K562 (cell line): ENCODE measurements at regions not wholly inside any gene's neighbourhood (a gene's known extent, or its start where the extent isn't known, plus 50 kb on each side); places are given as distances from the start of the nearest gene placed in this dataset.

Experiments used
- ATAC-seq: fragments of 200-7000 bp; cut with Tn5 transposase; 3 replicates; pipeline ENCODE4 v1.9.1; 2020; ENCODE audit warnings: moderate library complexity
- BruUV-seq: library from RNA; stranded (reverse); fragments of 400-500 nt; replicated peaks from 2 replicates; lab custom pipeline; 2021; lab: Mats Ljungman, UMichigan
- CTCF ChIA-PET: fragments of 300-600 bp; formaldehyde crosslinking; extraction: SDS; loops from one replicate; lab custom pipeline; 2021; ENCODE audit warnings: low intra/inter-chr PET ratio; lab: Yijun Ruan, JAX
- POLR2A ChIA-PET: fragments of 300-600, 350-650 bp; sonication (Branson Sonifier 250); formaldehyde crosslinking; extraction: SDS; loops from one replicate; lab custom pipeline; 2021; ENCODE audit warnings: antibody characterized with exemption, inconsistent platforms; lab: Yijun Ruan, JAX
- DNase-seq, 4 experiments: peaks; one replicate each; pipeline versions ENCODE4 v3.0.0 to v3.0.0-alpha.2; 2011 to 2018; ENCODE audit warnings: low spot score in 3 of 4, mixed read lengths in 3 of 4; ENCODE audit errors: extremely low read depth in 1 of 4
- FAIRE-seq: peaks from 2 replicates; lab custom pipeline; 2011; peaks lifted over from hg19 to GRCh38; lab: Jason Lieb, UNC
- H2AFZ ChIP-seq: 2 replicates; pipeline ENCODE4 v1.6.0; 2011; ENCODE audit warnings: low read depth, low read length, control low read depth, inconsistent platforms
- H3K27ac ChIP-seq: fragments of 200-600 bp; 3 replicates; pipeline ENCODE4 v1.8.0; 2011; ENCODE audit warnings: low read depth, mild to moderate bottlenecking, control low read depth, inconsistent platforms, low read length, moderate library complexity, mixed read lengths; ENCODE audit errors: extremely low read depth
- H3K27me3 ChIP-seq, 2 experiments: fragments of 300-600 bp in 1 of 2; 2 replicates in 1 of 2; 3 replicates in 1 of 2; pipeline versions ENCODE4 v1.6.0 to v1.8.0; 2011; ENCODE audit warnings: inconsistent platforms in 2 of 2, low read length in 2 of 2, mild to moderate bottlenecking in 1 of 2, mixed read lengths in 1 of 2, moderate library complexity in 1 of 2; ENCODE audit not compliant: control insufficient read depth in 2 of 2, insufficient read depth in 2 of 2
- H3K36me3 ChIP-seq: fragments of 300-600 bp; 3 replicates; pipeline ENCODE4 v1.8.0; 2011; ENCODE audit warnings: mild to moderate bottlenecking, low read length, inconsistent platforms; ENCODE audit not compliant: control insufficient read depth, insufficient read depth
- H3K4me1 ChIP-seq, 2 experiments: fragments of 200-600 bp in 1 of 2; replicated peaks in 1 of 2; 2 replicates in 1 of 2; 3 replicates in 1 of 2; pipeline versions ENCODE4 v1.5.1 to v1.8.0; 2011; ENCODE audit warnings: inconsistent platforms in 2 of 2, low read length in 2 of 2, mild to moderate bottlenecking in 1 of 2, mixed read lengths in 1 of 2, moderate library complexity in 1 of 2; ENCODE audit not compliant: control insufficient read depth in 2 of 2, insufficient read depth in 2 of 2
- H3K4me2 ChIP-seq: 2 replicates; pipeline ENCODE4 v1.6.1; 2011; ENCODE audit warnings: low read length, control low read depth, inconsistent platforms, mixed read lengths; ENCODE audit not compliant: insufficient read depth
- H3K4me3 ChIP-seq: fragments of 200-600 bp; sonication (generic), shearing (Covaris generic); 2 replicates; pipeline ENCODE4 v1.5.1; 2016; ENCODE audit warnings: control low read depth, inconsistent platforms
- H3K79me2 ChIP-seq: fragments of 200-600 bp; 3 replicates; pipeline ENCODE4 v1.8.0; 2011; ENCODE audit warnings: low read length, inconsistent platforms; ENCODE audit not compliant: control insufficient read depth, insufficient read depth
- H3K9ac ChIP-seq, 2 experiments: 2 replicates each; pipeline versions ENCODE4 v1.6.0 to v1.6.1; 2011; ENCODE audit warnings: low read depth in 2 of 2, low read length in 2 of 2, control low read depth in 1 of 2, inconsistent platforms in 1 of 2, mild to moderate bottlenecking in 1 of 2, mixed read lengths in 1 of 2; ENCODE audit not compliant: insufficient read depth in 1 of 2
- H3K9me1 ChIP-seq: one replicate; pipeline ENCODE4 v1.6.0; 2011; ENCODE audit warnings: inconsistent platforms, mild to moderate bottlenecking, low read length, moderate library complexity; ENCODE audit not compliant: control insufficient read depth, insufficient read depth
- H3K9me3 ChIP-seq: replicated peaks from 2 replicates; pipeline ENCODE4 v1.5.1; 2011; ENCODE audit warnings: low read depth, low read length, inconsistent platforms; ENCODE audit not compliant: control insufficient read depth, insufficient read depth
- H4K20me1 ChIP-seq: replicated peaks from 2 replicates; pipeline ENCODE4 v1.6.1; 2011; ENCODE audit warnings: low read length, inconsistent platforms, mixed read lengths; ENCODE audit not compliant: control insufficient read depth, insufficient read depth
- ARNT ChIP-seq, 2 experiments: fragments of 450-650 bp; IDR thresholded peaks; 2 replicates each; pipeline ENCODE4 v1.6.1; 2016; ENCODE audit warnings: mild to moderate bottlenecking in 1 of 2
- CCAR2 ChIP-seq: fragments of 200-400 bp; formaldehyde crosslinking; IDR thresholded peaks from 2 replicates; pipeline ENCODE4 v1.6.1; 2017; ENCODE audit warnings: mild to moderate bottlenecking, low read depth, low read length
- E2F1 ChIP-seq: sonication (generic); formaldehyde crosslinking; IDR thresholded peaks from 2 replicates; pipeline ENCODE4 v1.8.1; 2023; ENCODE audit warnings: mild to moderate bottlenecking, missing genetic modification reagents, moderate library complexity
- NUFIP1 ChIP-seq: fragments of 450-650 bp; IDR thresholded peaks from 2 replicates; pipeline ENCODE4 v1.6.1; 2018; ENCODE audit not compliant: partially characterized antibody
- PTRF ChIP-seq: fragments of 450-650 bp; IDR thresholded peaks from 2 replicates; pipeline ENCODE4 v1.6.1; 2016; ENCODE audit warnings: mild to moderate bottlenecking, missing genetic modification characterization, missing compliant biosample characterization
- TBP ChIP-seq: optimal IDR thresholded peaks from 2 replicates; pipeline ENCODE3; 2011; ENCODE audit warnings: low read depth, low read length, improper control_type of control experiment
- USF1 ChIP-seq: sonication (generic); formaldehyde crosslinking; IDR thresholded peaks from 2 replicates; pipeline ENCODE4 v1.9.0; 2022; ENCODE audit warnings: mild to moderate bottlenecking, missing genetic modification reagents
- ZBED1 ChIP-seq: IDR thresholded peaks from 2 replicates; pipeline ENCODE4 v1.6.1; 2014
- ZBTB43 ChIP-seq: sonication (generic); formaldehyde crosslinking; IDR thresholded peaks from 2 replicates; pipeline ENCODE4 v1.8.0; 2023; ENCODE audit warnings: mild to moderate bottlenecking, missing genetic modification reagents
- ZNF512 ChIP-seq: IDR thresholded peaks from 2 replicates; pipeline ENCODE4 v1.6.1; 2016; ENCODE audit warnings: missing genetic modification characterization, missing compliant biosample characterization
- WGBS: fragments of 100-300 bp; shearing (Covaris generic); methylation state at CpG from one replicate; pipeline ENCODE4 v1.1.6; 2016; ENCODE audit warnings: low coverage, mixed read lengths; ENCODE audit not compliant: insufficient coverage; ENCODE audit errors: missing lambda C conversion rate; 5-methylcytosine and 5-hydroxymethylcytosine counted together
- in situ Hi-C: fragments of 300-500 bp; cut with MboI; formaldehyde crosslinking; loops from 4 replicates; pipeline ENCODE4 v1.15.0; 2018; ENCODE audit warnings: inconsistent platforms, mixed read lengths
- intact Hi-C: fragments of 100-400 bp; cut with micrococcal nuclease; formaldehyde crosslinking; loops from 2 replicates; pipeline ENCODE4 v1.14.2; 2022

- WGBS = 2% methylated on average over 4 of the region's 4 CpGs
- Histone ChIP-seq H3K36me3 (no peaks in the 10 kb centered on the region), H3K4me2 (no peak overlapping the region), H3K27ac (no peak overlapping the region), H3K9me3 (no peaks in the 10 kb centered on the region), H3K4me3 (no peak overlapping the region), H2AFZ (no peak overlapping the region), H3K27me3 (no peaks in the 10 kb centered on the region), H3K9ac (no peak overlapping the region)
- no peak for ATAC-seq
- no peak for FAIRE-seq
- intact Hi-C loops = no loop called here
- no peak for DNase-seq
- POLR2A ChIA-PET = no interaction called here
- in situ Hi-C loops = no loop called here
- no TSS peak for BruUV-seq
- CTCF ChIA-PET = no interaction called here
- TF ChIP-seq ARNT (IDR thresholded peaks at IDR 0.05) (no peak), ZNF512 (tag) (no peak), ZBED1 (no peak), E2F1 (CRISPR knock-in tag) (no peak), ZBTB43 (CRISPR knock-in tag) (no peak), CCAR2 (no peak), NUFIP1 (no peak), TBP (no peak), USF1 (no peak), PTRF (tag) (no peak)
- TF ChIP-seq, all 486 proteins: peak for 0
- Histone ChIP-seq H3K79me2 (no peaks in the 10 kb centered on the region), H3K9me1 (no peaks in the 10 kb centered on the region), H4K20me1 (no peaks in the 10 kb centered on the region), H3K4me1 (no peaks in the 10 kb centered on the region)
These were observed 301.1 kb downstream of the DIPK2A start for GRCh38 chr3:144272680-144273079.
